ENCODE measurements at regions not wholly inside any gene's neighbourhood (a gene's known extent, or its start where the extent isn't known, plus 50 kb on each side); places are given as distances from the start of the nearest gene placed in this dataset.
A peak's percentile ranks its signal among the peaks of the same experiment; 100 is the strongest.

GRCh38 chr2:3981446-3981987 is 278.1 kb downstream of the DCDC2C start:
- TF ChIP-seq FOXS1 (CRISPR knock-in tag; IDR thresholded peaks at IDR 0.05) (no peak), HOXB5 (CRISPR knock-in tag; IDR thresholded peaks at IDR 0.05) (no peak), ZSCAN20 (CRISPR knock-in tag; IDR thresholded peaks at IDR 0.05) (no peak), PHF8 (IDR thresholded peaks at IDR 0.05; ENCODE audit: borderline replicate concordance, low read depth) (no peak), ATOH8 (CRISPR knock-in tag; IDR thresholded peaks at IDR 0.05; ENCODE audit: low read depth) (no peak)
- no peak overlapping the region for H3K27ac ChIP-seq
- ChIA-PET CTCF (interaction anchor here (3.6 kb wide), 1 partner anchor 22 kb away, joined by 18 read pairs; no protein-coding TSS in a partner anchor), POLR2A (no interaction called here)
- no peaks in the 10 kb centered on the region; the same call in 2 of the 3 replicates for H3K9me3 ChIP-seq
- ATAC-seq = no peak
- DNase-seq (ENCODE audit: low read depth in 1 of 2, low spot score in 1 of 2) = no peak
- H3K4me2 ChIP-seq = no peak overlapping the region
- FAIRE-seq = no peak
- no peak overlapping the region for H3K4me3 ChIP-seq
- 6% methylated on average over 9 of the region's 9 CpGs for WGBS (ENCODE audit: missing lambda C conversion rate)
- no peaks in the 10 kb centered on the region for H3K4me1 ChIP-seq

GRCh38 chr2:3982160-3982559 is 278.8 kb downstream of the DCDC2C start:
- FAIRE-seq = no peak
- Histone ChIP-seq H3K4me3 (no peak overlapping the region), H3K4me1 (no peaks in the 10 kb centered on the region), H3K27ac (no peak overlapping the region), H3K9me3 (no peaks in the 10 kb centered on the region; the same call in 2 of the 3 replicates), H3K4me2 (no peak overlapping the region)
- ChIA-PET CTCF (no interaction called here), POLR2A (no interaction called here)
- ATAC-seq = no peak
- DNase-seq (ENCODE audit: low read depth in 1 of 2, low spot score in 1 of 2) = no peak
- no peak for TF ChIP-seq HEYL (CRISPR knock-in tag; IDR thresholded peaks at IDR 0.05)
- peak; percentile 56 for TF ChIP-seq MAFK (IDR thresholded peaks at IDR 0.05; ENCODE audit: partially characterized antibody)
- no peak for TF ChIP-seq ESRRA (IDR thresholded peaks at IDR 0.05; ENCODE audit: borderline replicate concordance, low read length)
- TF ChIP-seq CEBPB (IDR thresholded peaks at IDR 0.05) = no peak
- WGBS (ENCODE audit: missing lambda C conversion rate) = 9% methylated on average over 2 of the region's 2 CpGs

GRCh38 chr2:3986063-3986462 is 282.7 kb downstream of the DCDC2C start:
- Histone ChIP-seq H3K4me1 (no peaks in the 10 kb centered on the region), H3K4me3 (no peak overlapping the region), H3K4me2 (no peak overlapping the region), H3K9me3 (no peaks in the 10 kb centered on the region), H3K27ac (no peak overlapping the region)
- ChIA-PET POLR2A (no interaction called here), CTCF (interaction anchor here (0.7 kb wide), 1 partner anchor 14 kb away, joined by 3 read pairs; no protein-coding TSS in a partner anchor)
- no peak for TF ChIP-seq HOXA7 (CRISPR knock-in tag; IDR thresholded peaks at IDR 0.05)
- no peak for TF ChIP-seq FOSL2 (IDR thresholded peaks at IDR 0.05)
- no peak for TF ChIP-seq FOSL2 (CRISPR knock-in tag; IDR thresholded peaks at IDR 0.05)
- no peak for TF ChIP-seq CHD2 (IDR thresholded peaks at IDR 0.05; ENCODE audit: low read length, partially characterized antibody)
- no peak for TF ChIP-seq JUNB (IDR thresholded peaks at IDR 0.05)
- no peak for TF ChIP-seq ZSCAN20 (CRISPR knock-in tag; IDR thresholded peaks at IDR 0.05)
- TF ChIP-seq NFE2L2 (conservative IDR thresholded peaks at IDR 0.05; ENCODE audit: low read length) = no peak
- TF ChIP-seq JUN (IDR thresholded peaks at IDR 0.05) = no peak
- TF ChIP-seq TP53 (CRISPR knock-in tag; IDR thresholded peaks at IDR 0.05) = no peak
- TF ChIP-seq CBX8 (IDR thresholded peaks at IDR 0.05) = no peak
- TF ChIP-seq GATA3 (IDR thresholded peaks at IDR 0.05; ENCODE audit: borderline replicate concordance) = no peak
- TF ChIP-seq HES2 (IDR thresholded peaks at IDR 0.05) = no peak
- TF ChIP-seq ZNF302 (CRISPR knock-in tag; IDR thresholded peaks at IDR 0.05) = no peak
- no peak for TF ChIP-seq MYC (IDR thresholded peaks at IDR 0.05; ENCODE audit: borderline replicate concordance, low read length)
- TF ChIP-seq HOXB13 (CRISPR knock-in tag; IDR thresholded peaks at IDR 0.05; ENCODE audit: low read depth) = no peak
- no peak for TF ChIP-seq CHD4 (IDR thresholded peaks at IDR 0.05; ENCODE audit: borderline replicate concordance)
- TF ChIP-seq ZFP36 (IDR thresholded peaks at IDR 0.05; ENCODE audit: borderline replicate concordance, partially characterized antibody) = no peak
- TF ChIP-seq EP300 (IDR thresholded peaks at IDR 0.05) = no peak
- TF ChIP-seq CTCF (IDR thresholded peaks at IDR 0.05) = no peak
- no peak for TF ChIP-seq HMGXB4 (CRISPR knock-in tag; IDR thresholded peaks at IDR 0.05; ENCODE audit: borderline replicate concordance)
- no peak; a peak in 1 of 6 replicates for ATAC-seq
- under 1% methylated on average over 6 of the region's 6 CpGs for WGBS (ENCODE audit: missing lambda C conversion rate)
- no peak for FAIRE-seq
- DNase-seq (ENCODE audit: low read depth in 1 of 2, low spot score in 1 of 2) = peak in 1 of 2 experiments; percentile 32
